ENCODE measurements at regions not wholly inside any gene's neighbourhood (a gene's known extent, or its start where the extent isn't known, plus 50 kb on each side); places are given as distances from the start of the nearest gene placed in this dataset.

GRCh38 chr14:95370076-95370475, 50.4 kb upstream of the CLMN start:
- no peak for TF ChIP-seq CTCF (IDR thresholded peaks at IDR 0.05; ENCODE audit: low read depth, low read length)
- TF ChIP-seq EZH2phosphoT487 (IDR thresholded peaks at IDR 0.05; ENCODE audit: low read depth) = no peak
